SU-DHL-6 (cell line): ENCODE measurements at regions not wholly inside any gene's neighbourhood (a gene's known extent, or its start where the extent isn't known, plus 50 kb on each side); places are given as distances from the start of the nearest gene placed in this dataset.

ENCODE experiments used
- EZH2phosphoT487 ChIP-seq: fragments of 200-600 bp; sonication (generic), shearing (Covaris generic); conservative IDR thresholded peaks from 2 replicates; pipeline ENCODE4 v1.6.1; 2018; ENCODE audit warnings: mild to moderate bottlenecking, antibody characterized with exemption, low read length, moderate library complexity, mixed read lengths
- TF ChIP-seq, protein P1 (sequence below): fragments of 200-600 bp; sonication (generic); IDR thresholded peaks from one replicate; pipeline ENCODE4 v1.5.1; 2017; ENCODE audit warnings: antibody characterized with exemption, mild to moderate bottlenecking, low read length, moderate library complexity; ENCODE audit not compliant: insufficient read depth, poor library complexity, severe bottlenecking

DNA sequence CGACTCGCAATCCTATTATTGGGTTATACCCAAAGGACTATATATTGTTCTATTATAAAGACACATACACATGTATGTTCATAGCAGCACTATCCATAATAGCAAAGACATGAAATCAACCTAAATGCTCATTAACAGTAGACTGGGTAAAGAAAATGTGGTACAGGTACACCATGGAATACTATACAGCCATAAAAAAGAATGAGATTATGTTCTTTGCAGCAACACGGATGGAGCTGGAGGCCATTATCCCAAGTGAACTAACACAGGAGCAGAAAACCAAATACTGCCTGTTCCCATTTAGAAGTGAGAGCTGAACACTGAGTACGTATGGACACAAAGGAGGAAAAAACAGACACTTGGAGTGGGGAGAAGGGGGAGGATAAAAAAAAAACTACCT lies 536.8 kb upstream of the DPP6 start:
- TF ChIP-seq, protein P1, sequence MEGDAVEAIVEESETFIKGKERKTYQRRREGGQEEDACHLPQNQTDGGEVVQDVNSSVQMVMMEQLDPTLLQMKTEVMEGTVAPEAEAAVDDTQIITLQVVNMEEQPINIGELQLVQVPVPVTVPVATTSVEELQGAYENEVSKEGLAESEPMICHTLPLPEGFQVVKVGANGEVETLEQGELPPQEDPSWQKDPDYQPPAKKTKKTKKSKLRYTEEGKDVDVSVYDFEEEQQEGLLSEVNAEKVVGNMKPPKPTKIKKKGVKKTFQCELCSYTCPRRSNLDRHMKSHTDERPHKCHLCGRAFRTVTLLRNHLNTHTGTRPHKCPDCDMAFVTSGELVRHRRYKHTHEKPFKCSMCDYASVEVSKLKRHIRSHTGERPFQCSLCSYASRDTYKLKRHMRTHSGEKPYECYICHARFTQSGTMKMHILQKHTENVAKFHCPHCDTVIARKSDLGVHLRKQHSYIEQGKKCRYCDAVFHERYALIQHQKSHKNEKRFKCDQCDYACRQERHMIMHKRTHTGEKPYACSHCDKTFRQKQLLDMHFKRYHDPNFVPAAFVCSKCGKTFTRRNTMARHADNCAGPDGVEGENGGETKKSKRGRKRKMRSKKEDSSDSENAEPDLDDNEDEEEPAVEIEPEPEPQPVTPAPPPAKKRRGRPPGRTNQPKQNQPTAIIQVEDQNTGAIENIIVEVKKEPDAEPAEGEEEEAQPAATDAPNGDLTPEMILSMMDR, result no peak
- no peak for TF ChIP-seq EZH2phosphoT487
